DMS79 treated with DMSO at 0.1 percent for 48 hours (cell line): ENCODE measurements at regions not wholly inside any gene's neighbourhood (a gene's known extent, or its start where the extent isn't known, plus 50 kb on each side); places are given as distances from the start of the nearest gene placed in this dataset.
"Not testable (repeated sequence)": the region's sequence is repeated elsewhere in the genome, so short reads cannot be mapped to it uniquely, and the experiment has no call there.

Source experiments
- DNase-seq: peaks from one replicate; lab custom pipeline; 2025; lab: John Stamatoyannopoulos, UW

DNA sequence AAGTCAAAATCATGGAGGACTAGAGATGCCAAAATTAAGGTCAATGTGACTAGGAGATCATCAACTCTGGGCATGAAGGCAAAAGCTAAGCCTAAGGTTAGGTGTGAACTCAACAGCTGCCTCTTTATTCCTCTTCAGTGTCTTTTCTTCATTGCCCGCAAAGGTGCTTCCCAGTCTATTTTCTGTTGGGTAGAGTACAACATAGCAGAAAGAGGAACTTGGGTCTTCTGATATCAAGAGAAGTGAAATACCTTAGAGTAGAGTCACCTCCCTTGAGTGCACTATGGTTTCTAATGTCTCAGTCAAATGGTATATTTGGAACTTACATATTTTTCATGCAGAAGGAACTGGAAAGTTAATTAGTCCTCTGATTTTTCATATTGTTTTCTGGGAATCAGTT is 122.5 kb upstream of the GRIN3A start:
- DNase-seq = no peak

DNA sequence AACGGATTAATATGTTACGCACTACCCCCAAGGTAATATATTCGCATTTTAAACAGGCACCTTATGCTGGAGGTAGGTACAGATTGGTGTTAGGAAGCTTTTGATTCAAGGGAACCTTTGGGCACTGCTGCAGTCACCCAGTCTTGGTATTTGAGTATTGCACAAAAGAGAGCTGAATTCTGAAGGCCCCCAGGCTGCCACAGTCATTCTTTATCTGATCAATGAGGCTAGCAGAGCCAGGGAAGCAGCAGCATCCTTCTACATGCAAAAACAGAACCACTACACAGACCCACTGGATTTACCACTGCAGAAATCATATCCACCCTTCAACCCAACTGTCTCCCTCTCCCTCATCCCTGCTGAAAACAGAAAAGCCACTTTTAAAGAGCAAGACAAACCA is 121.2 kb upstream of the GRIN3A start:
- DNase-seq = no peak

DNA sequence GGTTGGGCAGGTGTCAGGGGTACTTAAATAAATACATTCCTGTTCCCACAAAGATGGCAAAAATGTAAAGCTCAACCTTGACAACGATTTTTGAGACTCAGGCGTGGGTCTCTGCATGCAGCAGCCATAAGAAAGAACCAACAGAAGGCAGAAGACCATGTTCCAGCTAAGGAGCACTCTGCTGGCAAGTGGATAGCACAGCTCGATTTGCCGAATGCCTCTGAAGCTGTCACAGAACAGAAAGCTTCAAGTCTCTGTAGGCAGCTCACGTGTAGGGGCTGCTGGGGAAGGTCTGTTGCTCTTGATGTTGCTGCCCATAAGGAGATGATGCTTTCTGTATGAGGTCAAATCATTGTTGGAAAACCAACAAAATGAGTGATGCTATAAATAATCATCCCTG is 119.6 kb upstream of the GRIN3A start:
- no peak for DNase-seq

DNA sequence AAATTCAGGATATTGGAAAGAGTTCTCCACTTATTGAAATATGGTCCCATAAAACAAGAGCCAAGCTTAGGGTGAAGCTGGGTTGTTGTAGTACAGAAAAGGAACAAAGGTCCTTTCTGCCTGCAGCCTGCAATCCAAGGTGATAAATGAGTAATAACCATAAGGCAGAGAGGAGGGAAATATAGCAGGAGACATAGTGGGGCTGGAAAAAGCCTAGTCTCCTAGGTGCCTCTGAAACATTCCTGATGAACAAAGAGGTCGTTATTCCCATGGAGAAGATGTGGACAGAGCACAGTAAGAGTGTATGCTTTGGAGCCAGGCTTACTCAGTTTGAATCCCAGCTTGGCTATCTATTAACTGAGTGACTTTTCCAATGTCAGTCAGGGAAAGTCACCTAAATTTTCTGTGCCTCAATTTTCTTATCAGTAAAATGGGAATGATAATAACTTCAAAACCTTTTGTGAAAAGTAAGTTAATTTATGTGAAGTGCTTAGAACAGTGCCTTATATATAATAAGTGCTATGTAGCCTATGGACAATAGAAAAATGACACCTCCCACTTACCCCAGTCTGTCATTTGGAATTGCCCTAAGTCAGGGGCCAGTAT is 110.8 kb upstream of the GRIN3A start:
- DNase-seq = no peak

DNA sequence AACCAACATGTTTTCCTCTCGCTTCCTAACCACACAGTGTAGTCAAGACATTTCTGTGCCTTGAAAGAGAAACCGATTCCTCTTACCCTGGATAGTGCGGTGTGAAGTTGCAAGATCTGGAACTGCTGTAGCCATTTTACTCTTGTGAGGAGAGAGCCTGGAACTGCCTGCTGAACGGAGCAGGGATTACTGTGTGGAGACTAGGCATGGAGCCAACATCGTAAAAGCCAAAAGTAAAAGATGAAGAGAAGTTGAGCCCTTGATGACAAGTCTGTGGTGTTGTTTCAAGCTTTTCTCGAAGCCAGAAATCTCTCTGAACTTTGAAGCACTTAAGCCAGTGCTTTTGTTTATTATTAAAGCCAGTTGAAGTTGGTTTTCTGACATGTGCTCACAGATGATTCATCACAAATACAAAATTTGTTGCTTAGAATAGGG is 110.1 kb upstream of the GRIN3A start:
- DNase-seq = peak; percentile 27

DNA sequence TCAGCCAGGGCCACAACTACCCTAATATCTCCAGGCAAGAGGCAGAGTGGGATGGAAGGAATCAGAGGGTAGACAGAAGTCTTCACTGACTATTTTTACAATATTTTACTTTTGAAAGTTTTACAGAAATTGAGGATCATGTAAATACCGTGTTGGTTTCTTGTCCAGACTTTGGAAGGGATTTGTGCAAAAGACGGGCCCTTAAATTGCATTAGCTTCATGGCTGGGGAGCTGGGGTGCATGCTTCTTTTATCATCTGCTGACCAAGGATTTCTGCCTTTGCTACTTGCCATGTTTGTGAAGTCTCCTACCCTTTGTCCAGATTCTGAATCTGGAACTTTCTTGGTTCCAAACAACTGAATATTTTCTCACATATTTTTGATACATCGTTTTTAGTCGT is 107.7 kb upstream of the GRIN3A start:
- no peak for DNase-seq

DNA sequence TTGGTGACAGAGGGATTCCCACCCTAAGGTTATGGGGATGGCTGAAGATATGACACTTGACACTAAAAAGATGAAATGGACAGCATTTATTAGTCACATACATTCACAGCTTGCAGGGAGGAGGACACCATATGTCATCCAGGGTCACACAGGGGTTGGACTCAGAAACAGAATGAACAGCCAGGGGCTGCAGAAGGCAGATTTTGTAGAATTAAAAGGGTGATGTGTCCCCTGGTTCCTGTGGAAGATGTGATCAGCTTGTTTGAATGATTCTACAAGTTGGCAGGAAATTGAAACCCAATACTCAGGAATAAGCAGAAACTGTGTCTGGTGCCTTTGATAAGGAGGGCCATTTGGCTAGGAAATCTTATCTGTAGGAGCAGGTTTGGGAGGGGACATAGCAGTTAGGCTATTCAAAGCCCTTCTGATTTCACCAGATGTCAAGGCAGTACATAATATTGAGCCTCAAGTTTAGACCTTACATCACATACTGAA is 102.3 kb upstream of the GRIN3A start:
- DNase-seq = no peak

DNA sequence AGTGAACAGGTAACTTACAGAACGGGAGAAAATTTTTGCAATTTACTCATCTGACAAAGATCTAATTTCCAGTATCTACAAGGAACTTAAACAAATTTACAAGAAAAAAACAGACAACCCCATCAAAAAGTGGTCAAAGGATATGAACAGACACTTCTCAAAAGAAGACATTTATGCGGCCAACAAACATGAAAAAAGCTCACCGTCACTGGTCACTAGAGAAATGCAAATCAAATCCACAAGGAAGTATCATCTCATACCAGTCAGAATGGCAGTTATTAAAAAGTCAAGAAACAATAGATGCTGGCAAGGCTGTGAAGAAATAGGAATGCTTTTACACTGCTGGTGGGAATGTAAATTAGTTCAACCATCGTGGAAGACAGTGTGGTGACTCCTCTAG is 100.5 kb upstream of the GRIN3A start:
- not testable (repeated sequence) for DNase-seq

DNA sequence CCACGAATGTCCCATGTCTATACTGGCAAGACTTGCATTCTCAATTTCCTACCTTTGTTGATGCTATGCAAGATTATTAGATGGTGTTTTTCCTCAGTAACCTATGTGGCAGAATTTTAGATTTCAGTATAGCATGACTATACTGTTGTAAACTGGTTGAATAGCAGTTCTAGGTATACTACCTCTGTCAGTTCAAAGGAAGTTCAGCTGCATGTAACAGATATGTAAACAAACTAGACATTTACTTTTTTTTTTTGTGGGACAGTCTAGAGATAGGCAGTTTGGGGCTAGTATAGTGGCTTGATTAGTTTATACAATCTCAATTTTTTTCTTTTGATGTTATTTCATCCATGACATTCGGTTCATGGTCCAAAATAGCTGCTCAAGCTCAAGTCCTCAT is 97.6 kb upstream of the GRIN3A start:
- no peak for DNase-seq

DNA sequence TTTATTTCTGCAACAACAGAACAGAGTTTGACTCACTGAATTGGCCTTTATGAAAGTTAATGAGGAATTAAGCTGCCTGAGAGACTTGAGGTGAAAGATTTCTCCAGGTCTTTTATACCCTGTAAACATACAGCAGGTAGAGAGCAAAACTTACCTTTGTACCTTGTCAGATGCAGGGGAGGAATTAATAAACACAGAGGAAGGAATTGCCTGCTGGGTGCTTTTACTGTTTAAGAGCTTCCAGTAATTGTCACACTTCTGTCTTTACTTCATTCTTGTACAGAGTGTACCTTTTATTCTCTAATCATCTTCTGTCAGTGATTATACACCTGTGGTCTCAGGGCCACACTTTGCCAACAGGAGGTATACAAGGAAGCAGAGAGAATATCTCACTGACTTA is 94.0 kb upstream of the GRIN3A start:
- DNase-seq = no peak

DNA sequence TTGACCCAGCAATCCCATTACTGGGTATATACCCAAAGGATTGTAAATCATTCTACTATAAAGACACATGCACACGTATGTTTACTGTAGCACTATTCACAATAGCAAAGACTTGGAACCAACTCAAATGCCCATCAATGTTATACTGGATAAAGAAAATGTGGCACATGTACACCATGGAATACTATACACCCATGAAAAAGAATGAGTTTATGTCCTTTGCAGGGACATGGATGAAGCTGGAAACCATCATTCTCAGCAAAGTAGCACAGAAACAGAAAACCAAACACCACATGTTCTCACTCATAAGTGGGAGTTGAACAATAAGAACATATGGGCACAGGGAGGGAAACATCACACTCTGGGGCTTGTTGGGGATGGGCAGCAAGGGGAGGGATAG is 83.0 kb upstream of the GRIN3A start:
- DNase-seq = not testable (repeated sequence)

DNA sequence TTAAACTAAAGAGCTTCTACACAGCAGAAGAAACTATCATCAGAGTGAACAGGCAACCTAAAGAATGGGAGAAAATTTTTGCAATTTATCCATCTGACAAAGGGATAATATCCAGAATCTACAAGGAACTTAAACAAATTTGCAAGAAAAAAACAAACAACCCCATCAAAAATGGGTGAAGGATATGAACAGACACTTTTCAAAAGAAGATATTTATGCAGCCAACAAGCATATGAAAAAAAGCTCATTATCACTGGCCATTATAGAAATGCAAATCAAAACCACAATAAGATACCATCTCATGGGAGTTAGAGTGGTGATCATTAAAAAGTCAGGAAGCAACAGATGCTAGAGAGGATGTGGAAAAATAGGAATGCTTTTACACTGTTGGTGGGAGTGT is 82.5 kb upstream of the GRIN3A start:
- DNase-seq = not testable (repeated sequence)

DNA sequence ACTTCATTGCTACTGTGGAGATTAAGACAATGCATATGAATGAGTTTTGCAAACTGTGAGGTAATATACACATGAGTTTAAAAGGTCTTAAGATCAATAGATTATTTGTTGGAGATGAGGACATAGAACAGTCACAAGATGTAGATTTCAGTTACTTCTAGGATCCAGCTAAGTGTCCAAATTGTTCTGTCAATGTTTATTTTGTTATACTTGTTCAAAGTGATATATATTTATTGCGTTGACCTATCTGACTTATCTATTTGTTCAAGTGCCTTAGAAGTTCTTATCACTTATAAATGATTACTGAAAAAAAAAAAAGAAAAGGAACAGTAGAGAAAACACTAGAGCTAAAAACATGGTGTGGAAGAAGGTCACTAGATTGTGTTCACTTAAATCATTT is 75.6 kb upstream of the GRIN3A start:
- DNase-seq = no peak

DNA sequence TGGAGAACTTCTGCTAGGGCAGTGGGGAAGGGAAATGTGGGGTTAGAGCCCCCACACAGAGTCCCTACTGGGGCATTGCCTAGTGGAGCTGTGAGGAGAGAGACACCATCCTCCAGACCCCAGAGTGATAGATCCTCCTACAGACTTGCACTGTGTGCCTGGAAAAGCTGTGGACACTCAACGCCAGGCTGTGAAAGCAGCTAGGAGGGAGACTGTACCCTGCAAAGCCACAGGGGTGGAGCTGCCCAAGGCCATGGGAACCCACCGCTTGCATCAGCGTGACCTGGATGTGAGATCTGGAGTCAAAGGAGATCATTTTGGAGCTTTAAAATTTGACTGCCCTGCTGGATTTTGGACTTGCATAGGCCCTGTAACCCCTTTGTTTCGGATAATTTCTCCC is 69.4 kb upstream of the GRIN3A start:
- not testable (repeated sequence) for DNase-seq

DNA sequence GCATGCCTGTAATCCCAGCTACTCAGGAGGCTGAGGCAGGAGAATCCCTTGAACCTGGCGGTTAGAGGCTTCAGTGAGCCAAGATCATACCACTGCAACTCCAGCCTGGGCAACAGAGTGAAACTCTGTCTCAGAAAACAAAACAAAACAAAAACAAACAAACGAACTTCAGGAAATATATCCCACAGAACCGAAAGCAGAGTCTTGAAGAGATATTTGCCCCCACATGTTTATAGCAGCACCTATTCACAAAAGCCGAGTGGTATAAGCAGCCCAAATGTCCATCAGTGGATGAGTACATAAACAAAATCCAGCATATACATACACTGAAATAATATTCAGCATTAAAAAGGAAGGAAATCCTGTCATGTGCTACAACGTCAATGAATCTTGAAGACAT is 57.6 kb upstream of the GRIN3A start:
- DNase-seq = no peak

DNA sequence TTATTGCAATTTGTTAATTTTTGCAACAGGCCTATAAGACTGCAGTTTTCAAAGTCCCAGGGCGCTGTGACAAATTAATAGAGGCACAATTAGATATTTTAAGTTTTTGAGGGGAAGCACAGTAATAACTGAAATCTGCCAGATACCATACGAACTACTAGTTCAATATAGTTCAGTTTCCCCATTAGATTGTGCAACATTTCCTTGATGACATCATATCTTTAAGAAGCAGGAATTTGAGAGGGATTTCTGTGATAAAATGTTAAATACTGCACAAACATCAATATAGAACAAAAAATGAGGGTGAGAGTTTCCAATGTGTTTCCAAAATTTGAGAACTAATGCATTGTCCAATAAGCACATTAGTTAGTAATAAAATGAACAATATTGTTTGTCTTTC is 56.7 kb upstream of the GRIN3A start:
- no peak for DNase-seq

DNA sequence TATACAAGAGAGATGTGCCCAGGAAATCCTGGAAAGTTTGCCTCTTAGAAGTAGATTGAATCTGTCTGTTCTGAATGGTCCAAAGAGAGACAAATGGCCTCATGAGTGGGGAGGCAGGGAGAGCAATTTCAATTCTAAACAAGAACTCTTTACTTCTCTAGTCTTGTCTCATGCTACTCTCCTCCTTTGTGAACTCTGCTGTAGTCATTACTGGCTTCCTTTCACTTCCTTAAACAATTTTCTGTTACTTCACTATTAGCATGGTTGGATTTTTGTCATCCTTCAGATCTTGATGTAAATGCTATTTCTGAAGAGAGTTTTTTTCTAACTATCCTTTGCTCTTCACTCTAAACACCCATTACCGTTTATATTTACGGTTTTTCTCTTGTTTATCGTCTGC is 54.0 kb upstream of the GRIN3A start:
- no peak for DNase-seq

DNA sequence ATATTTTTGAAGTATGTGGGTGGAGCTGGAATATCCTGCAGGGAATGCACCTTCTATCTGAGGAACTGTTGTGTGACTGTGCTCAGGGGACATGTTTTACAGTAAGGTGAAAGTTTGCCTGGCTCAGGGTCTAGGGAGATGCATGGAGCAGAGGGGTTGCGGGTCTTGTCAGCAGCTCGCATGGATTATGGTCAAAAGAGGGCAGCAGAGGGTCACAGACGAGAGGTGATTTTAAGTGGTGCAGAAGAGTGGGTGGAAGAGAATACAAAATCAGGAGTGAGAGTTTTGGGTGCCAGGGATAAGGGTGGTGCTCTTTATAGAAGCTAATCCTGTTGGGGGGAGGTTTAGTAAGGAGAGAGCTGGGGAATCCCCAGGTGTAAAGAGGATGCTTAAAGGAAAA is 53.5 kb upstream of the GRIN3A start:
- DNase-seq = no peak

DNA sequence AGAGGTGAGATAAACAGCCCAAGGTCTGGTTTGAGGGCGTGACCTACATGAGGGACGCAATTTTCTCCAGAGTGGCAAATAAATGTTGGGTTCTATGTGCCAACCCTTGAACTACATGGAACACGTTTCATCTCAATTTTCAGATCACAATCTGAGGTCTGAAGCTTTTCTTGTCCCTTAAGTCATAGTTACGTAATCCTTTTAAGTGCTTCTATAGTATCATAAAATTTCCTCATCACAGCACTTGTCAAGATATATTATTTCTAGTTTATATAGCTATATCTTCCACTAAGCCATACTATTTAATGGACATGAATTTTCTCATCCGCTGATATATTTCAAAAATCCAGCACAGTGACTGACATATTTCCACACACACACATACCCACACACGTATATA is 53.1 kb upstream of the GRIN3A start:
- DNase-seq = no peak
